Peyer's patch (tissue), 4 donors: ENCODE measurements at regions not wholly inside any gene's neighbourhood (a gene's known extent, or its start where the extent isn't known, plus 50 kb on each side); places are given as distances from the start of the nearest gene placed in this dataset.
"Not testable (repeated sequence)": the region's sequence is repeated elsewhere in the genome, so short reads cannot be mapped to it uniquely, and the experiment has no call there.

ENCODE experiments used
- POLR2A ChIP-seq, 2 donors: fragments of 450-650 bp; IDR thresholded peaks; one replicate each; pipeline ENCODE4 v1.5.1; 2017; ENCODE audit warnings: antibody characterized with exemption in 2 of 2, mild to moderate bottlenecking in 2 of 2, moderate library complexity in 2 of 2
- TF ChIP-seq, protein P1 (sequence below), 6 experiments: fragments of 450-650 bp in 4 of 6; fragments of 200-600 bp in 2 of 6; sonication (generic) in 1 of 6; IDR thresholded peaks; one replicate each; pipeline ENCODE4 v1.5.1; 2017 to 2019; ENCODE audit warnings: antibody characterized with exemption in 6 of 6, mild to moderate bottlenecking in 3 of 6, moderate library complexity in 1 of 6

- TF ChIP-seq POLR2A (IDR thresholded peaks at IDR 0.05): not testable (repeated sequence)
- TF ChIP-seq, protein P1, sequence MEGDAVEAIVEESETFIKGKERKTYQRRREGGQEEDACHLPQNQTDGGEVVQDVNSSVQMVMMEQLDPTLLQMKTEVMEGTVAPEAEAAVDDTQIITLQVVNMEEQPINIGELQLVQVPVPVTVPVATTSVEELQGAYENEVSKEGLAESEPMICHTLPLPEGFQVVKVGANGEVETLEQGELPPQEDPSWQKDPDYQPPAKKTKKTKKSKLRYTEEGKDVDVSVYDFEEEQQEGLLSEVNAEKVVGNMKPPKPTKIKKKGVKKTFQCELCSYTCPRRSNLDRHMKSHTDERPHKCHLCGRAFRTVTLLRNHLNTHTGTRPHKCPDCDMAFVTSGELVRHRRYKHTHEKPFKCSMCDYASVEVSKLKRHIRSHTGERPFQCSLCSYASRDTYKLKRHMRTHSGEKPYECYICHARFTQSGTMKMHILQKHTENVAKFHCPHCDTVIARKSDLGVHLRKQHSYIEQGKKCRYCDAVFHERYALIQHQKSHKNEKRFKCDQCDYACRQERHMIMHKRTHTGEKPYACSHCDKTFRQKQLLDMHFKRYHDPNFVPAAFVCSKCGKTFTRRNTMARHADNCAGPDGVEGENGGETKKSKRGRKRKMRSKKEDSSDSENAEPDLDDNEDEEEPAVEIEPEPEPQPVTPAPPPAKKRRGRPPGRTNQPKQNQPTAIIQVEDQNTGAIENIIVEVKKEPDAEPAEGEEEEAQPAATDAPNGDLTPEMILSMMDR (IDR thresholded peaks at IDR 0.05): not testable (repeated sequence)
Observed at GRCh38 chr1:120243867-120244266, 67.5 kb upstream of the SEC22B start.
